ENCODE measurements at regions not wholly inside any gene's neighbourhood (a gene's known extent, or its start where the extent isn't known, plus 50 kb on each side); places are given as distances from the start of the nearest gene placed in this dataset.
"Not testable (repeated sequence)": the region's sequence is repeated elsewhere in the genome, so short reads cannot be mapped to it uniquely, and the experiment has no call there.

GRCh38 chr4:34417160-34417559 is 1827.2 kb downstream of the ARAP2 start:
- DNase-seq, result no peak
- in situ Hi-C loops (cut with HindIII; ENCODE audit: low pct_ligation_motif_present, low pct_unique_long_range_greater_than_20kb, low sequenced_read_pairs), result no loop called here

GRCh38 chr4:34419871-34420270 is 1824.4 kb downstream of the ARAP2 start:
- no peak for DNase-seq
- in situ Hi-C loops (cut with HindIII; ENCODE audit: low pct_ligation_motif_present, low pct_unique_long_range_greater_than_20kb, low sequenced_read_pairs), result no loop called here

GRCh38 chr4:34422472-34423175 is 1821.7 kb downstream of the ARAP2 start:
- peak; percentile 1 for DNase-seq
- in situ Hi-C loops (cut with HindIII; ENCODE audit: low pct_ligation_motif_present, low pct_unique_long_range_greater_than_20kb, low sequenced_read_pairs), result no loop called here

GRCh38 chr4:34432706-34433105 is 1811.6 kb downstream of the ARAP2 start:
- in situ Hi-C loops (cut with HindIII; ENCODE audit: low pct_ligation_motif_present, low pct_unique_long_range_greater_than_20kb, low sequenced_read_pairs), result no loop called here
- DNase-seq, result no peak

GRCh38 chr4:34434377-34434776 is 1809.9 kb downstream of the ARAP2 start:
- in situ Hi-C loops (cut with HindIII; ENCODE audit: low pct_ligation_motif_present, low pct_unique_long_range_greater_than_20kb, low sequenced_read_pairs); DNase-seq: not testable (repeated sequence)

- in situ Hi-C loops (cut with HindIII; ENCODE audit: low pct_ligation_motif_present, low pct_unique_long_range_greater_than_20kb, low sequenced_read_pairs), result no loop called here
- DNase-seq, result no peak
These were observed 1780.1 kb downstream of the ARAP2 start for GRCh38 chr4:34464196-34464595.

- in situ Hi-C loops (cut with HindIII; ENCODE audit: low pct_ligation_motif_present, low pct_unique_long_range_greater_than_20kb, low sequenced_read_pairs), result no loop called here
- no peak for DNase-seq
These were observed 1777.9 kb downstream of the ARAP2 start for GRCh38 chr4:34466411-34466810.

- DNase-seq, result no peak
- in situ Hi-C loops (cut with HindIII; ENCODE audit: low pct_ligation_motif_present, low pct_unique_long_range_greater_than_20kb, low sequenced_read_pairs), result no loop called here
These were observed 1774.8 kb downstream of the ARAP2 start for GRCh38 chr4:34469516-34469915.

GRCh38 chr4:34485252-34485651 is 1759.1 kb downstream of the ARAP2 start:
- DNase-seq, result no peak
- in situ Hi-C loops (cut with HindIII; ENCODE audit: low pct_ligation_motif_present, low pct_unique_long_range_greater_than_20kb, low sequenced_read_pairs), result no loop called here

GRCh38 chr4:34486461-34487363 is 1757.6 kb downstream of the ARAP2 start:
- DNase-seq, result no peak
- in situ Hi-C loops (cut with HindIII; ENCODE audit: low pct_ligation_motif_present, low pct_unique_long_range_greater_than_20kb, low sequenced_read_pairs), result no loop called here

- no peak for DNase-seq
- in situ Hi-C loops (cut with HindIII; ENCODE audit: low pct_ligation_motif_present, low pct_unique_long_range_greater_than_20kb, low sequenced_read_pairs), result no loop called here
These were observed 1751.9 kb downstream of the ARAP2 start for GRCh38 chr4:34492414-34492813.

- DNase-seq, result no peak
- in situ Hi-C loops (cut with HindIII; ENCODE audit: low pct_ligation_motif_present, low pct_unique_long_range_greater_than_20kb, low sequenced_read_pairs), result no loop called here
These were observed 1742.2 kb downstream of the ARAP2 start for GRCh38 chr4:34502086-34502485.

GRCh38 chr4:34504731-34505130 is 1739.6 kb downstream of the ARAP2 start:
- in situ Hi-C loops (cut with HindIII; ENCODE audit: low pct_ligation_motif_present, low pct_unique_long_range_greater_than_20kb, low sequenced_read_pairs); DNase-seq: not testable (repeated sequence)

- in situ Hi-C loops (cut with HindIII; ENCODE audit: low pct_ligation_motif_present, low pct_unique_long_range_greater_than_20kb, low sequenced_read_pairs); DNase-seq: not testable (repeated sequence)
These were observed 1737.7 kb downstream of the ARAP2 start for GRCh38 chr4:34506511-34507092.

GRCh38 chr4:34512616-34513015 is 1731.7 kb downstream of the ARAP2 start:
- in situ Hi-C loops (cut with HindIII; ENCODE audit: low pct_ligation_motif_present, low pct_unique_long_range_greater_than_20kb, low sequenced_read_pairs), result no loop called here
- no peak for DNase-seq

- in situ Hi-C loops (cut with HindIII; ENCODE audit: low pct_ligation_motif_present, low pct_unique_long_range_greater_than_20kb, low sequenced_read_pairs), result no loop called here
- no peak for DNase-seq
These were observed 1727.8 kb downstream of the ARAP2 start for GRCh38 chr4:34516524-34516923.

- no peak for DNase-seq
- in situ Hi-C loops (cut with HindIII; ENCODE audit: low pct_ligation_motif_present, low pct_unique_long_range_greater_than_20kb, low sequenced_read_pairs), result no loop called here
These were observed 1709.4 kb downstream of the ARAP2 start for GRCh38 chr4:34534916-34535315.

GRCh38 chr4:34566091-34566490 is 1678.2 kb downstream of the ARAP2 start:
- in situ Hi-C loops (cut with HindIII; ENCODE audit: low pct_ligation_motif_present, low pct_unique_long_range_greater_than_20kb, low sequenced_read_pairs), result no loop called here

GRCh38 chr4:34572026-34572425 is 1672.3 kb downstream of the ARAP2 start:
- no peak for DNase-seq
- in situ Hi-C loops (cut with HindIII; ENCODE audit: low pct_ligation_motif_present, low pct_unique_long_range_greater_than_20kb, low sequenced_read_pairs), result no loop called here

More at GRCh38 chr4:34566091-34566490, 1678.2 kb downstream of the ARAP2 start:
- DNase-seq, result no peak
